PC-9 (cell line): ENCODE measurements at regions not wholly inside any gene's neighbourhood (a gene's known extent, or its start where the extent isn't known, plus 50 kb on each side); places are given as distances from the start of the nearest gene placed in this dataset.

Experiments
- CTCF ChIP-seq: fragments of 200-600 bp; sonication (generic); conservative IDR thresholded peaks from 2 replicates; pipeline ENCODE4 v1.6.1; 2017; ENCODE audit warnings: mixed run types, antibody characterized with exemption, mild to moderate bottlenecking, moderate library complexity
- EZH2 ChIP-seq: fragments of 200-600 bp; sonication (generic); IDR thresholded peaks from 2 replicates; pipeline ENCODE4 v1.8.0; 2017; ENCODE audit warnings: antibody characterized with exemption, low read depth

DNA sequence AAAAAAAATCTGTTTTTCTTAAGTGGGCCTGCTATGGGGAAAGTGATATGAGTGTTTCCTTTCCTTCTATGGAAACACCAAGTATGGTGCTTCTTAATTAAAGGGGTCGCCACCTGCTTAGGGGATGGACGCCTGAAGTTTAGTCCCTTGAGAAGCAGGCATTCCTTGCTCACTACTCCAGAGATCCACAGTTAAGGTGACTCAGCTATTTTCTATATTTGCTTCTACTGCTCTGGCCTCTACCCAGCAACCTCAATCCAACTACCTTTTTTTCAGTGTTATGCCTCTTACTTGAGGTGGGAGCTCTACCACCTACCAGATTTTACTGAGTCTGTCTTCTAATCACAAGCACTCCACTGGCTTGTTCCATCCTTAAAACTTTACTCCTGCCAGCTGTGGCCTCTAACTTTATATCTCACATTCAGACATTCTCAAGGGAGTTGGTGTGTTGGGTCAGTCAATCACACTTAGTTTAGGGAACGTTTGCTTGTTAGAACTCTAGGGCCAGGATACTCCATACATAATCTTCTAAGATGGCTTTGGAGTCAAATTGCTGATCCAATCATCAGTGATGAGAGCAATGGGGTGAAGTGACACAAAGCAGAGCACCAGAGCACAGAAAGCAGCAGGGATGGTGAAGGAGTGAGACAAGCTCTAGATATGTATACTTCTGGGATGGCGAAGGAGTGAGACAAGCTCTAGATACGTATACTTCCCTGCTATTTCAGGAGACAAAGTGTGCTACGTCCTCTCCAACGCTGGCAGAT lies 708.1 kb downstream of the EFNA5 start:
- TF ChIP-seq EZH2 (no peak), CTCF (no peak)
